C4-2B (cell line): ENCODE measurements at regions not wholly inside any gene's neighbourhood (a gene's known extent, or its start where the extent isn't known, plus 50 kb on each side); places are given as distances from the start of the nearest gene placed in this dataset.
A peak's percentile ranks its signal among the peaks of the same experiment; 100 is the strongest.

Experiments
- H3K27ac ChIP-seq: fragments of 450-650 bp; 2 replicates; pipeline ENCODE4 v1.5.1; 2017
- ZFX ChIP-seq: fragments of 450-650 bp; IDR thresholded peaks from 2 replicates; pipeline ENCODE4 v1.6.1; 2017
- TF ChIP-seq, protein P1 (sequence below): fragments of 450-650 bp; conservative IDR thresholded peaks from 2 replicates; pipeline ENCODE4 v1.5.1; 2017; ENCODE audit warnings: mild to moderate bottlenecking

DNA sequence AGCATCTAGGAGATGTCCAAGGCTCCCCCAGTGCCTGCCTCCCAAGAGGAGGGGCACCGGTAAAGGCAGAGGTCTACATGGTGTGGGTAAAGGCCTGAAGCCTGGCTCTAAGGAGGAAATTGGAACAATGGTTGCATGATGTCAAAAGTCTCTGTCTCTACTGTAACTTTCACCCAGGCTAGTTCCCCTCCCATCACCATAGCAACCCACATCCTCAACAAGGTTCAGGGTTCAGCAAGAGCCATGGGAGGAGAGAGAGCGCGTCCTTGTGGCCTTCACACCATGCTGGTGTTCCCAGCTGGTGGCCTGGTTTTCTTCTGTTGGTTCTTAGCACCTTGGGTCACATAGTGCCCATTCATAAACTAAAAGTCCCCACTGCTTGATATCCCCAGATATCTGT, 196.7 kb upstream of the CDH5 start:
- no peak overlapping the region for H3K27ac ChIP-seq
- TF ChIP-seq, protein P1, sequence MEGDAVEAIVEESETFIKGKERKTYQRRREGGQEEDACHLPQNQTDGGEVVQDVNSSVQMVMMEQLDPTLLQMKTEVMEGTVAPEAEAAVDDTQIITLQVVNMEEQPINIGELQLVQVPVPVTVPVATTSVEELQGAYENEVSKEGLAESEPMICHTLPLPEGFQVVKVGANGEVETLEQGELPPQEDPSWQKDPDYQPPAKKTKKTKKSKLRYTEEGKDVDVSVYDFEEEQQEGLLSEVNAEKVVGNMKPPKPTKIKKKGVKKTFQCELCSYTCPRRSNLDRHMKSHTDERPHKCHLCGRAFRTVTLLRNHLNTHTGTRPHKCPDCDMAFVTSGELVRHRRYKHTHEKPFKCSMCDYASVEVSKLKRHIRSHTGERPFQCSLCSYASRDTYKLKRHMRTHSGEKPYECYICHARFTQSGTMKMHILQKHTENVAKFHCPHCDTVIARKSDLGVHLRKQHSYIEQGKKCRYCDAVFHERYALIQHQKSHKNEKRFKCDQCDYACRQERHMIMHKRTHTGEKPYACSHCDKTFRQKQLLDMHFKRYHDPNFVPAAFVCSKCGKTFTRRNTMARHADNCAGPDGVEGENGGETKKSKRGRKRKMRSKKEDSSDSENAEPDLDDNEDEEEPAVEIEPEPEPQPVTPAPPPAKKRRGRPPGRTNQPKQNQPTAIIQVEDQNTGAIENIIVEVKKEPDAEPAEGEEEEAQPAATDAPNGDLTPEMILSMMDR = no peak
- no peak for TF ChIP-seq ZFX

DNA sequence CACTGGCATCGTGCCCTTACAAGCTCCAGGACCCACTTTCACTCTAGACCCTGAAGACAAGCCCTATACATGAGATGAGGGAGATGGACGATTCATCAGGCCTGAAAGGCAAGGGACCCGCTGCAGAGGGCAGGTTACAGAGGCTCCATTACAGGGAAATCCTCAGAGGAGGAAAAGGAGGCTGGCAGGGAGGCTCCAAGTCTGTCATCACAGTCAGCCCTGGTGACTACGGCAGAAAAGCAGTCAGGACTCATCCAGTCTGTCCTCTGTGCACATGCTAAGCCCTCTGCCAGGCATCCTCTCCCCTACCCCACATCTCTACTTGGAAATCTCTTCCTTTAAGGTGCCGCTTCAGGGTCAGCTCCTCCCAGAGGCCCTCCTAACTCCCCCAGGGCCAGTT, 197.7 kb upstream of the CDH5 start:
- H3K27ac ChIP-seq = no peak overlapping the region

DNA sequence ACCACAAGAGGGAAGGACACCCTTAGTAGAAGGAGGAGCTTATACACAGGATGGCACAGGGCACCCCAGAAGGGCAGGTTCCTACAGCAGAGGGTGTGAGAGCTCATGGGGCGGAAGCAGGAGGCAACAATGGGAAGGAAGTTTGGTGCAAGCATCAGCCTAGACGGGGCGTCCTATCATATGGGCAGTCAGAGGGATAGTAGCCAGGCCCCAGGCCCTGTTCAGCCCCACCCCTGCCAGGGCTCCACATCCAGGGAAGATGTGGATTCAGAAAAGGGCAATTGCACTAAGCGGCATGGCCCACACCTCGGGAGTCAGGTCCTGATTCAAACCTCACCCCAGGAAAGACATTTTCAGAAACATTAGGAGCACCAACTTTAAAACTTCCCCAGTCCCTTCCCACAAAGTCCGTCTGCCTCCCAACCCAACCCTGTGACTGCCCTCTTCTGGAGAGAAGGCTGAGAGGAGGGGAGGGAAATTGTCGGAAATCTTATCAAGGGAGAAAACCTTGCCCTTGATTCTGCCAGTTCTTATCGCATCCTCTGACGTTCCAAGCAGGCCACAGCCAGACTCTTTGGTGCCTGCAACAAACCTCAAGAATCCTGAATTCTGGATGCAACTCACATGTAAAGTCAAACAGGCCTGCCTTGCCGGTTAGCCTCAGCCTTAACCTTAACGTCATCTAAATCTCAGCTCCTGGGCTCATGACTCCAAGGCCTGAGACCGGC, 198.8 kb upstream of the CDH5 start:
- no peak for TF ChIP-seq ZFX
- TF ChIP-seq, protein P1 = peak; percentile 28
- H3K27ac ChIP-seq = no peak overlapping the region

More for the DNA sequence above, 197.7 kb upstream of the CDH5 start:
- TF ChIP-seq, protein P1 = no peak
- TF ChIP-seq ZFX = no peak

DNA sequence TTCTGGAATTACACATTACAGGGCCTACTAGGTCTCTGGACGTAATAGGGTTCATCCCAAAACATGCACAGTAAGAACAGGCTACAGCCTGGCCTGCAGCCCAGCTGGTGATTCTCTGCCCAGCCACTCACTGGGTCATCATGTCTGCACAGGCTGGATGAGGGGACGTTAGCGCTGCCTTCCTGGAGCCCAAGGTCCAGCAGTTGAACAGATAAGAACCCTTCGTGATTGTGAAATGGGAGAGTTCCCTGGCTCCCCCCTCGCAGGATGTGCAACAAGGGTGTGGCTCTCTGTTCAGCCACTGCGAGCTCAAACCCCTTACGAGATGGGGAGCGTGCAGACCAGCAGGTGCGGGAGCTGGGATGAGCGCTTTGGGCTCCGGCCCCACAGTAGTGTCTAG, 200.0 kb upstream of the CDH5 start:
- H3K27ac ChIP-seq = no peak overlapping the region
- no peak for TF ChIP-seq ZFX
- TF ChIP-seq, protein P1 = no peak

DNA sequence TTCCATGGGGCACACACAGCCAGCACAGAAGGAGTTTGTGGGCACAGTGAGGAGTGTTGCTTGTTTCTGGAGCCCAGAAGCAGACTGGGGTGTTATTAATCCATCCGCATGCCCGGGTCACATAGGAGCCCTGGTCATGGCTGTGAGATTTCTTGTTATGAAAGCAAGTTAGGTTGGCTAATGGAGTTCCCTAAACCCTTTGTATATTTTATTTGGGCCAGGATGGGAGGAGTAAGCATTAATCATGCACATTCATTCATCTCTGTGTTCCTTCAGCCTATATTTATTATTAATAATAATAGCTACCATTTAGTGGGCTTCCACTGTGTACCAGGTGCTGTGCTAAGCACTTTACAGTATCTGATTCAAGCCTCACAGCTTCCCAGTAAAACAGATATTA, 200.6 kb upstream of the CDH5 start:
- TF ChIP-seq, protein P1 = no peak
- no peak for TF ChIP-seq ZFX
- no peak overlapping the region for H3K27ac ChIP-seq

DNA sequence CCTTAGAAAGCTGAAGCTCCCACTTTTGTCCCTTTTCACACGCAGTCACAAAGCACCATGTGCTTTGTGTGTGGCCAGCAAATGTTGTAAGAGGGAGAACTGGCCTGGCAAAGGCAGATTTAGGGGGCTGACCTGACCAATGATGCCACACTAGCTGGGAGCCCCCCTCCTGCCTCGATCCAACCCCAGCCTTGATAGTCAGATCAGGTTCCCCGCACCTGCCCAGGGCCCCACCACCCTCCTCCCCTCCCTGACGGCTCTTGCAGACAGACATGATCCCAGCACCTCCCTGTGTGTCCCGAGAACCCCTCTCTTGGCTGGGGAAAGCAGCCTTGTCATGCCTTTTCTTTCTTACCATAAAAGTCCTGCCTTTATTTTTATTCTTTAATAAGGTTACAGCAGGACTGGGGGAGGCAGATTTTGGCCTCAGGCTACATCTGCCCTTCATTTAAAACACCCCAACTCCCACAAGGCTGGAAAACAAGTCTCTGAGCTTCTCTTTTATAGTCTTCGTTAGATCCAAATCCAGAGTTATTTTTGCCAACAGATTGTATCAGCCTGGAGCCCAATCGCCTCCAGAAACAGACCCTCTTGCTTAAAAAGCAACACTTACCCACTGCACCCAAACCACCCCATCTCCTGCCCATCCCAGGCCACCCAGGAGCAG, 201.8 kb upstream of the CDH5 start:
- no peak overlapping the region for H3K27ac ChIP-seq
- TF ChIP-seq ZFX = no peak
- TF ChIP-seq, protein P1 = no peak

DNA sequence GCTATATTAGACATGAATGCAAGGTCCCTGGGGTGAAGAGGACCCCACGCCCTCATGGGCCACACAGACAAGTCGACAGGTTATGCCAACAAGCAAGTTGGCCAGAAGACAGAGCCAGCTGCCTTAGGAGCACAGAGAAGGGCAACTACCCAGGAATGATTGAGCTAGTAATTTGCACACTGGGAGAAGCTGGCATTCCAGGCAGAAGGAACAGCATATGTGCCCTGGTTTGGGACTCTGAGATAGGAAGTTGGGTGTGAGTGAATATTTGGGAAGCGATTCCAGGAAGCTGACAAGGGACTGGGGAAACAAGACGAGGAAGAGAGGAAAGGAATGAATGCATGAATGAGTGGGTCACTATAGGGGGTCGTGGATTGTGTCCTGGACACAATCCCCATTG, 203.7 kb upstream of the CDH5 start:
- no peak for TF ChIP-seq ZFX
- TF ChIP-seq, protein P1 = no peak
- no peak overlapping the region for H3K27ac ChIP-seq
